ENCODE measurements at regions not wholly inside any gene's neighbourhood (a gene's known extent, or its start where the extent isn't known, plus 50 kb on each side); places are given as distances from the start of the nearest gene placed in this dataset.

DNA sequence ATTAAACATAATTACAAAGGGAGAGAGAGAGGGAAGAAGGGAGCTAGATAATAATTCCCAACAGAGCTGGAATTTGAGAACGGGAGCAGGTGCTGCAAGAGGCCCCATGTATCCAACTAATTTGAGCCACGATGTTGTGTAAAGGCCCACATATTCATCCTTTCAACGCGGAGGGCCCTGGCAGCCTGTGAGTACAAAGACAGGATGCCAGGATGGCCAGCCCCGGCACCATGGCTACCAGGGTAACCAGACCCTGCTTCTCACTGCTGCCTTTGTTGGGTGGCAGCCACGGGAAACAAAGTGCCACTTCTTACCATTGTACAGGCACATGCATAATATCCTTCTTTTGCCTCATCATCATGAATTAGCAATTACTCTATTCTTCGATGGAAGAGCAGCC is 492.0 kb upstream of the NRSN1 start:
- TF ChIP-seq EZH2 (IDR thresholded peaks at IDR 0.05) (no peak), RAD21 (IDR thresholded peaks at IDR 0.05; ENCODE audit: low read depth) (no peak)
